GM18868 (cell line): ENCODE measurements at regions not wholly inside any gene's neighbourhood (a gene's known extent, or its start where the extent isn't known, plus 50 kb on each side); places are given as distances from the start of the nearest gene placed in this dataset.
"Not testable (repeated sequence)": the region's sequence is repeated elsewhere in the genome, so short reads cannot be mapped to it uniquely, and the experiment has no call there.

Experiments
- ATAC-seq: cut with Tn5 transposase; IDR thresholded peaks from one replicate; pipeline ENCODE4 v1.9.1; 2021; ENCODE audit warnings: mild to moderate bottlenecking, moderate library complexity; ENCODE audit not compliant: unreplicated experiment

- not testable (repeated sequence) for ATAC-seq
These were observed 52.7 kb downstream of the CTAGE6 start for GRCh38 chr7:143704813-143705212.

GRCh38 chr7:143700759-143701699 is 56.5 kb downstream of the CTAGE6 start:
- peak; percentile 99 for ATAC-seq
